Activated CD8-positive, alpha-beta memory T cell treated with anti-CD3 and anti-CD28 coated beads, Interleukin-2, amount 50 U/mL, for 24 hours (primary cell): ENCODE measurements at regions not wholly inside any gene's neighbourhood (a gene's known extent, or its start where the extent isn't known, plus 50 kb on each side); places are given as distances from the start of the nearest gene placed in this dataset.
"Not testable (repeated sequence)": the region's sequence is repeated elsewhere in the genome, so short reads cannot be mapped to it uniquely, and the experiment has no call there.

Source experiments
- DNase-seq: peaks from one replicate; pipeline ENCODE4 v3.0.0-alpha.2; 2020; ENCODE audit errors: extremely low read depth

DNA sequence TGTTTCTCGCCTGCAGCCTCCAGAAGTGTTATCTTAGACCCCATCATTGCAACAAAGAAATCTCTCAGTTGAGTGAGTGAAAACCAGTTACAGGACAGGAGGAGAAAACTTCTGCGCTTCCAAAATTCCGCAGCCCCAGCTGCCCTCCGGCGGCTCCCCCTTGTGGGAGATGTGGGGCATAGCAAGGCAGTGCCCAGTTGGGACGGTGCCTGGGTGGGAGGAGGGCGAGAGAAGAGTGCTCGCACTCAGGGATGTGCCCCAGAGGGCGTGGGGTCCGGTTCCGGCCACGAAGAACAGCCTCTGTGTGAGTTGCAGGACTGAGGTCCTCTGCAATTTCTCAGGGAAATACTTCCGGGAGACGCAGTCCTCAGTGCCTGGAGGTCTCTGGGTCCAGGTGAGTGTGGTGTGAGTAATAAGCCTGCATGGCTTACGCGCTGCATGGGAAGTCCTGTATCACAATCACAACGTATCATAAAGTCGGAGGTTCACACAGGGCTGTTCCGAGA is 87.0 kb upstream of the BLID start:
- DNase-seq, result no peak

DNA sequence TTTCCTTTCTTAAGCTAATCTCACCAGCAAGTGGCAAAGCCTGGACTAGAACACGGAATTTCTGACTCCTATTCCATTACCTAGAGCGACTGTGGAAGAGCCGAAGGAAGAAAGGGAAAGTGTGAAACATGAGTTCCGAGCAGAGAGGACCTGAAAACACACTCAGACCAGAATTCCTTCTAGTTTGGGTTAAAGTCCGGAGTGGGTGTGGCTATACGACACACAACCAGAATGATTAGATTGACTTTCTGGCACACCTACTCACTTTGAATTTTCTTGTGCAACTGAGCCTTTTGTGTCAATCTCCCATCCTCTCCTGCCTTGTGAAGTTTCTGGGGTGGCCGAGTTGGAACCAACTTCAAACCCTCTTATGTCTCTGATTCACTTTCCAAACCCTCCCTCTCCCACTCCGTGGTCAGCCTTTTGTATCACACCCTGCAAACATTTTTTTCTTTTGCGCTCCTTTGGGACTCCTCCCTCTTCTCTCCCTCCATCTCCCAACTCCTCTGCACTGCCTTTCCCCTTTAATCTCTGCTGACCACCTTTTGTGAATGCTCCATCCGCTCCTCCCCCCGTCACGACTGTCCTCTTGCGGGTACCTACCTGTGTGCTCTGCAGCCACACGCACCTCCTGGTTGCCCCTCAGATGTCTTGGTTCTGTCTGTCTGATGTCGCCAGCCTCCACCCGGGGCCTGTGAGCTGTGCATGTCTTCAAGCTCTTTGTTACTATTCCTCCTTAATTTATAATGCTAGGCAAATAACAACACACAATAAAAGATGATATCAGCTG is 86.3 kb upstream of the BLID start:
- DNase-seq, result no peak

DNA sequence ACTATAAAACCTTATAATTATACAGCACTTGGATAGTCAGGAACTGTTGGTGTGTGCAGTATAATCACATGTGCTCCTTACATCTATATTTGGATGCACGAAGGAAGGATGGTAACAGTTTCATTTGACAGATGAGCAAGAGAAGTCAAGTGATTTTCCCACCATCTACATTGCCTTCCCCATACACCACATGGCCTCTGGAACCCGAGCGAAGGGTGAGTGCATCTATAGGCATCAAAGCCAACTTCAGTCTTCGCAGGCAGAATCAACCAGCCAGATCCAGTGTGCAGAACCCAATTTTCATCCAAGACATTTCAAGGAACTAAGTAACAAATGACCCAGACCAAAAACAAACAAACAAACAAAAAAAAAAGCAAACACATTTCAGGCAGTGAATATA is 85.1 kb upstream of the BLID start:
- DNase-seq, result no peak

DNA sequence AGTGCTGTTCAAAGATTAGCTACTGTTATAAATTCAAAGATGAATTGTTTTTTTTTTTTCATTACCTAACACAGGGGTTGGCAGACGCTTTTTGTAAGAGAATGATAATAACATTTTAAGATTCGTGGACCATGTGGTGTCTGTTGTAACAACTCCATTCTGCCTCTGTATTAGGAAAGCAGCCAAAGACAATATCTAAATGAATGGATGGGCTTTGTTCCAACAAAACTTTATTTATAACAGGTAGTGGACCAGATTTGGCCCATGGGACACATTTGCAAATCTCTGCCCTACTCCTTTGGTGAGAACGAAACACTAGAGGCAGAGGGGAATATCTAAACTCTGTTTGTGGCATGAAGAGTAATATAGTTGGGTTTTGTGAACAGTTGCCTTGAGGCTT is 83.6 kb upstream of the BLID start:
- no peak for DNase-seq

DNA sequence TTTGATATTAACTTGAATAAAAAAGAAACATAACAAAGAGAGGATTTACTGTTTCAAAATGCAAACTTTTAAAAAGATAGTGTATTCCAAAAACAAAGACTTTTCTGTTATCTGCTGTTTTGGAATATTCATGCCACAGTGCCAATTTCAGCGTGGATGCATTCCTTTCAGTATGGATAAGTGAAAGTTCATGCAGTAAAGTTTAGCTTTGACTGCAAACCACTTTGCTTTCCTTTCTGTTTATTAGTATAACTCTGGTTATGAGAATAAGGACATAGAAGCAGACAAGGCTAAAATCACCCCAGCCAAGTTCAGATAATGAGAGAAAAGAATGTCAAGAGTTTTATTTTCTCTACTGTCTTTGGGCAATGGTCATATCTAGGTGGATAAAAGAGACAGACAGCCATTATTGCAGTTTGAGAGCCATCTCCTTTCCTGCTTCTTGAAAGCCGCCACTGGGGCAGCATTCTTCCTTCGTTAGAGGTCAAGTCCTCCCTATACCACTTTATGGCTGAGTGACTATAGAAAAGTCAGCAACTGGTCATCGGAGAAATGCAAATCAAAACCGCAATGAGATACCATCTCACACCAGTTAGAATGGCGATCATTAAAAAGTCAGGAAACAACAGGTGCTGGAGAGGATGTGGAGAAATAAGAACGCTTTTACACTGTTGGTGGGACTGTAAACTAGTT is 82.4 kb upstream of the BLID start:
- no peak for DNase-seq

DNA sequence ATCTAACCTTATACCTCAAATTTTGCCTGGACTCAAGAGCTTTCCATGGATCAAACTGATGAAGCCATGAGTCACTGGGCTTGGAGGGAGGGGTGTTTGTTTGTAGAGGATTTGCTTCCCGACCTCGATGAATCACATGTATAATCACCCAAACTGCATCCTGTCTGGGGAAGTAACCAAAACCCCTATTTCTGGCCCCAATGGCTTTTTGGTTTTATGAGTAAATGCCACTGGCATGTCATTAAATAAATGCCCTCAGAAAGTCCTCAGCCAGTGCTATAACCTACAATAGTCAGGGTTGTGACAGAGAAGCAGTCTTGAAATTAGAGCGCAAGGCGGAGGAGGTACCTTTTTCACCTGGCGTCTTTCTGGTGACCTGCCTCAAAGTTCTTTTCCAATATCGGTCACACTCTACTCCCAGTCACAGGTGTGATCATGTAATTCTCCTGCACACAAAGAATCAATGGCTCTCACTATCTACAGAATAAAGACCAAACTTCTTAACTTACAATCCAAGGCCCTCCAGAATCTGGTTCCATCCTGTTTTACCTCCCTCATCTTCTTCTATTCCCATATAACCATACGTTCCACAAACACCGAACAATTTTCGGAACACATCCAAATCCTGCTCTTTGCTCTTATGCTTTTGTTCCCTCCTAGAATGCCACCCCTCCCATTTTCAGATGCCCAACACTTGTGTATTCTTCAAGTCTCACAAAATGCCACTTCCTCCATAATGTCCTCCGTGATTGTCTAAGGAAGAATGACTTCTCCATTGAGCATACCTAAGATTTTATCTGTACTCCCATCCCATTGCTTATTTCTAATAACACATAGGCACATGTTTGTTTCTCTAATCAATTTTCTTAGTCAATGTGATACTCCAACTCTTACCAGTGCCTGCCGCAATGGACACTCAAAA is 81.3 kb upstream of the BLID start:
- no peak for DNase-seq

DNA sequence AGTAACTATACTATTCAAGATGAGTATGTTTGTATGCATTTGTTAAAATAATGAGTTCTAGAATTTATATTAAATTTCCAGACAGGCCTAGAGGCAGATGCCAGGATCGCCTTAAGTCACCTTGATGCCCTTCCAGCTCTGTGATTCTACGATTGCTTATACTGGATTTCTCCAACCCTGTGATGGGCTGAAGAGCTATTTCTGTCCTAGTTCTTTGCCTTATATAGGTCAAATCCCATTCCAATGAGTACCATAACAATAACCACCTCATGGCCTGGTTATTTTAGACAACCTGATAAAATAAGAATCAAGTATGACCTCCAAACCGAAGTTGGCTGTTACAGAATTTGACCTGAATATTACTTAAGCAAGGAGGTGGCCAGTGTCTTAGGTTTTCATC is 79.8 kb upstream of the BLID start:
- DNase-seq, result no peak

DNA sequence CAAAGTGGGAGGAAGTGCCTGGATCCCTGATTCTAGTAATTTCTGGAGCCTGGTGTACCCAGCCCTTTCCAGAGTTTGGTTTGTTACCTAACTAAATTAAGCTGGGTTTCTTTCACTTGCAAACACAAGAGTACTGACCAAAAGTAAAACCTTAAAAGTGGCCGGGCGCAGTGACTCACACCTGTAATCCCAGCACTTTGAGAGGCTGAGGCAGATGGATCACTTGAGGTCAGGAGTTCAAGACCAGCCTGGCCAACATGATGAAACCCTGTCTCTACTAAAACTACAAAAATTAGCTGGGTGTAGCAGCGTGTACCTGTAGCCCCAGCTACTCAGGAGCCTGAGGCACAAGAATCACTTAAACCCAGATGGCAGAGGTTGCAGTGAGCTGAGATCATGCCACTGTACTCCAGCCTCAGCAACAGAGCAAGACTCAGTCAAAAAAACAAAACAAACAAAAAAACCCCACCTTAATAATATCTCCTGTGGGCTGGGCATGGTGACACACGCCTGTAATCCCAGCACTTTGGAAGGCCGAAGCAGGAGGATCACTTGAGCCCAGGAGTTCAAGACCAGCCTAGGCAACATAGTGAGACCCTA is 78.0 kb upstream of the BLID start:
- not testable (repeated sequence) for DNase-seq

DNA sequence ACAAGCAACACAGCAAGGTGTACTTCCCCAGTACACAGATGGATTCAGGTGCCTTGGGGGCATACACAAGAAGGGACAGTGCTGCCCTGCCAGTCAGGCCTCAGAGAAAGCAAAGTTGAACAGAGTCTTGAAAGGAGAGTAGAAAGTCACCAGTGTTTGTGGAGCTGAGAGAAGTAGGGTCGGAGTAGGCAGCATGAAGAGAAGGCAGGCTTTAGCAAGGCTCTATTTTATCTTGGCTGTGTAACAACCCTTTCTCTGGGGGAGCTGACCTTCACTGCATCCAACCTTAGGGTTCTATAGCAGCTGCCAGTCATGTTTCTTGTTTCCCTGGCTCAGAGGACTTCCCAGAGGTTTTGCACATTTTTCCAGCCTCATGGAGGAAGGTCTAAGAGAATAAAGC is 77.4 kb upstream of the BLID start:
- no peak for DNase-seq

DNA sequence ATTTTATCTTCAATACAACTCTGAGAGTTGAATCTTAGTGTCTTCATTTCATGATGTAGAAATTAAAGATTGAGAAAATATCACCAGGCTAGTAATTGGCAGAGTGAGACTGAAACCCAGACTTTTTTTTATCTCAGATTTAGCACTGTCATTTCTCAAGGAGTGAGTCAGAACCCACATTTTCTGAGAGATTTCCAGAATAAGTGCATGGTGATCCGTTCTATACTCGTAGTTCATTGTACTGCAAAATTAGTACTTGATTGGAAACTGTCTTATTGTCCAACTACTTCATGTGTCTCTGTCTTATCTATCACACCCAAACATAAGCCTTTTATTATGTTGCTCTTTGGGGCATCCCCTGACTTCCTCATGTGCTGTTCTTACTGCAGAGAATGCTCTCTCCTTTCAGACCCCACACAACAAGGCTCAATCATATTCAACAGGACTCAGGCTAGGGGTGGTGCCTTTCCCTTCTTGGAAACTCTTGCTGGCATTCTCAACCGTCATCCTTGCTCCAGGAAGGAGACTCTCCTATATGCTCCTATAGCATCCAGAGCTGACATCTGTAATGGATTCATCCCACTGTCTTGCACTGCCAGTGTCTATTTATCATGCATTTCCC is 76.7 kb upstream of the BLID start:
- DNase-seq, result no peak

DNA sequence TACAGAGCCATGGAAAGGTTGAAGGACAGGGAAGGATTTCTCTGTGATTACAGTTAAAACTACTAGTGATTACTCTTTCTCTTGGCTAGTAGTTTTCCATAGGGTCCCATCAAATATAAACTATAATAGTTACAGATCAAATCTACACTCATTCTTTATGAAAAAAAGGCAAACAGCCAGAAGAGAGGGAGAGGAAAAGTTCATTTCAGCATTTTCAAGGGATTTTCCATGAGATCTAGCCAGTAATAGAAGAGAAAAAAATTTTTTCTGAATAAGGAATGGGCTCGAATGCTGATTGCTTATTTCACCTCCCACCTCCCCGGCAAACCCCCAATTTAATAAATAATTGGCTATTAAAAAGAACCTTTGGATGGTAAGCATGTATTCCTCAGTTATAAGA is 74.8 kb upstream of the BLID start:
- DNase-seq, result no peak

DNA sequence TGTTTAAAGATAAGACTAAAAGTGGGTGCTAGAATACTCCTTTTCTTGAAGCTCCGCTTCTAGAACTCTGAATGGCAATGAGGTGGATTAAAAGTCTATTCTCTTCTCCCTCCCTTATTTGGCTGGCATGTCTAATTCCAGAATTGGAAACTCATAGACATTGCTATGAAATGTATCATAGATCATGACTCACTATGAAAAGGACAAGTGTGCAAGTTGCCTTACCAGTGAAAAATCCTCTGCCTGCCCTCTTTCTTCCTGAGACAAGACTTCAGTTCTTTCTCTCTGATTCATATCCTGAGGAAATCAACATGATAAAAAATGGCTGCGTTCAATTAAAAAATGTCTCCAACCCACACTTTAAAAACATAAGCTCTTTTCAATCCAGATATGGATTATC is 73.2 kb upstream of the BLID start:
- DNase-seq, result no peak

DNA sequence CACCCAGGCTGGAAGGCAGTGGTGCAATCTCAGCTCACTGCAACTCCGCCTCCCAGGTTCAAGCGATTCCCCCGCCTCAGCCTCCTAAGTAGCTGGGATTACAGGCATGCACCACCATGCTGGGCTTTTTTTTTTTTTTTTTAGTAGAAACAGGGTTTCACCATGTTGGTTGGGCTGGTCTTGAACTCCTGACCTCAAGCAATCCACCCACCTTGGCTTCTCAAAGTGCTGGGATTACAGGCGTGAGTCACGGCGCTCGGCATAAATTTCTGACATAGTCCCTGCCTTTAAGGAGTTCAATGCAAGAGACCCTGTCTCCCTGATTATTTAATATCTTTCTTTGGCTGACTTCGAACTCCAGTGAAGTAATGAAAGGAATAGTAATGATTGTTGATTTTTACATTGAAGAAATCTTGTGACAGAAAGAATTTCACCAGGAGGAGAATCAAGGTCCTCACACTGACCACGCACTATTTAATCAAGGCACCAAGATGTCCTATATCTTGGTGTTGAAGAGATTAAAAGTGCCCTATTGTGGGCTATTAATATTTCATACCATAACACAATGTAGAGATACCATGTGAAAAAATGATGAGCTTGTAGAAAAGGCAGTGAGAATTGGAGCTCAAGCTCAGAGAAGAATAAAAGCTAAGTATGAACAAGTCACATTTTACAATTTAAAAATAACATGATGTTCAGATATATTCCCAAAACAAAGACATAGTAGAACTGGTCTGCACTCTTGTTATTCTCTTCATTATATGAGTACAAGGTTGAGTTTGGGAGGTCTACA is 71.6 kb upstream of the BLID start:
- no peak for DNase-seq

DNA sequence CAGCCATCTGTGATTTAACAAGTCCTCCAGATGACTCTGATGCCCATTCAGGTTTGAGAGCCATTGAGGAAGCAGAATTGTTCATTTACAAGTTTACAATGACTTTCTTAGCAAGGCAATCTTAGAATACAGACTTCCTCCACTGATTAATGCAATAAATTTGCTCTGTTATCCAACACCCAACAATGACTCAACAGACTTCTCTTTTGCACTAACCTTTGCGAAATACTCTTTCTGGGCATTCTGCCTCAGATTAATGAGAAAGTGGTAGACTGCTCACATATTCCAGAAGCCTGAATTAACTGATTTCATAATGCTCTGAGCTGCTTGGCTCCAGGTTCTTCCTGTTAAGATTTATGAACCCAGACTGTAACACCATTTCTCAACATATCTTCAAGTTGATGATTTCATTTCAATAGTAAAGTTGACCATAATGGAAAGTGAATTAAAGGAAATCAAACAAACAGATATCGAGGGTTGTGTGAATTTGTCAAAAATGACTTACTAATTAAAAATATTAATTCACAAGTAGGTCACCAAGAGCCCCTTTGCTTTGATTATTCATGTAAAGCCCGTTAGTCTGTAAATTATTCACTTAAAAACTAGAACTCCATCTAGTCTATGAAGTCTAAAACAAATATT is 70.5 kb upstream of the BLID start:
- no peak for DNase-seq

DNA sequence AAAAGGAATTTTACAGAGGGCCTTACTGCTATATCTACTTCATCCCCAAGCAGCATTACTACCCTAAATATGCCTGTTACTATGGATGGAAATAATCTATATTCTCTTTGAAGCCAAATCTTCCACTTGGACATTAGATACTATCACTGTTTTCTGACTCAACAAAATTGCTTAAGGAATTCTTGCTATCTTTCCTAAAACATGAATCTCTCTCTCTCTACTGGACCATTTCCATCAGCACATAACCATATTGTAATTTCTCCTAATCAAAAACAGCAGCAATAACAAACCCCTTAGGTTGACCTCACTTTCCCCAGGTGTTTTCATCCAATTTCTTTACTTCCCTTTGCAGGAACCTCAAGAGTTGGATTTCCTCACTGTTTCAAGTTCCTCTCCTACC is 67.9 kb upstream of the BLID start:
- no peak for DNase-seq

DNA sequence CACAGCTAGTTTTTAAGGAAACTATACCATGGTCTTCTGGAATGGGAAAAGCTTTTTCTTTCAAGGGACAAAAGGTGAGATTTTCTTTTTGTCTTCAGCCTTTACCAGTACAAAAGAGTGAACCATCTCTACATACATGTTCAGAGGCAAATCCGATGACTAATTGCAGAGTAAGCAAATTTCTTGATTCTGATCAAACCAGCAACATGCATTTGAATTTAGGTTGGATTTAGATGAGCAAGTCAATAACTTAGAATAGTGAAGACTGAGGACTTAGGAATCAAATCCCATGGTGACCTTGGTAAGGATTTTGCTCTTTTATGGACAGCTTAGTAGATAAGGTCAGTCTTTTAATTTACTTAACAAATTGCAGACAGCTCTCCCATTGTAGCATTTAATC is 65.9 kb upstream of the BLID start:
- DNase-seq, result no peak

DNA sequence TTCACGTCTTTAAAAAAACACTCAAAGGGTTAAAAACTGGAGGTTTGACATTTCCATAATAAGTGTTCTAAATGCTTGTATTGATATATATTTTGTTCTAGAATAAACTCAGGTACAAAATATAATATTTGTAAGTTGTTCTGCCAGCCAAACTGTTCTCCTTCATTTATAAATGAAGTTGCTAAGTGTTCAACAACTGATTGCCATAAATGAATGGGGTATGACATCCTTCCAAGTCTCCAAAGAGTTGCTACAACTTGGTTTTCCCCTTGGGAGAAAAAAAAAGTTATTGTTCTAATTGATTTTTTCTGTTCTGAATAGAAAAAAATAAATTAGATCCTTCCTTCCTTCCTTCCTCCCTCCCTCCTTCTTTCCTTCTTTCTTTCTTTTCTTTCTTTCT is 65.4 kb upstream of the BLID start:
- no peak for DNase-seq

DNA sequence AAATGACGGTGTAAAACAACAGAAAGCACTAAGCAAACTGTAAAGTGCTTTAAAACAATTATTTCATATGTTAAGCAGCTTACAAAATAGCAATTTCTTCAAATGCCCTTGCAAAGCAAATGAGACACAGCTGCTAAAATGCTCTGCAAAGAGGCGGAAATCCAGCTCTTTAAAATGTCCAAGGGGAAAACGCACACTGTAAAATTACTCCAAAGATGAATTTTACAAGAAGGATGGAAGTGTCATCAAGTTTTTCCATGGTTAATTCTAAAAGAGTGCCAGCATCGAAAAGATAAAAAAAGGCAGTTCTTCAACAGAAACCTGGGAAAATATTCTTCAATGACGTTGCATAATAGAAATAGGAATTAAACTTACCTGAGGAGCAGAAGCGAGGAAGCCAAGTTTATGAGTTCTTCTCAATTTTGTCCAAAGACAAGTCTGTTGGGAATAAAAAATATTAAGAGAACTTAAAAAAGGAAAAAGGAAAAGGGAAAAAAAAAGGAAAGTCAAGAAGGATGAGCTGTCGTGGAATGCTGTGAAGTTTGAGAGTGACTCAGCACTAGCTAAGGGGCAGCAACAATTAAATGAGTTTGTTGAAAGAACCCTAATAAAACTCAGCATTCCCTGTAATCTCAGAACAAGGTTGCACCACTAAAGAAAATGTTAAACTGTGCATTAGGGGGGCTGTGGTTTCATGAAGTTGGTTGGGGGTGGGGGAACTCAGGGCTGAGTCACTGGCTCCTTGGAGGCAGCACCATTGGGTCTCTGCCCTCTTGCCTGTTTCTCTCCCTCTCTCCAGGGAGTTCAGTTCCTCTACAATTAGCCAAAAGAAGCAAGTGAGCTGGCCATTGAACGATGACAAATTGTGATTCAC is 64.2 kb upstream of the BLID start:
- no peak for DNase-seq

DNA sequence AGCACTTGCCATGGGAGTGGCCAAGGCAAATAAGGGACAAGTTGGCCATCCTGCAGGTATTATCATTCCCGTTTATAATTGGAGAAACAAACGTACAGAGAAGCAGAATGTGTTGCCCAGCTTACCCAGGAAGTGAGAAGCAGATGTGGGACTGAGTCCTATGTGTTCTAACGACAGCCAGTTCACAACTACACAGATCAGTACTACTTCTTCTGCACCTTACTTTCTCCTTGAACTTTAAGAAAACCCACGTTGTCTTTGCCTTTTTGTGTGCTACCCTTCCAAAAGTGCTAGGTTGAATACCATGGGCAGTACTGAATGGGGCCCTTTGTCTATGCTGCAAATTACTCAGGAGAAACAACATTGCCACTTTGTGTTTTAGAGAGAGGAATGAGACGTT is 62.8 kb upstream of the BLID start:
- DNase-seq, result no peak
